GM12875 (cell line): ENCODE measurements at regions not wholly inside any gene's neighbourhood (a gene's known extent, or its start where the extent isn't known, plus 50 kb on each side); places are given as distances from the start of the nearest gene placed in this dataset.

ENCODE experiments used
- H3K4me3 ChIP-seq: one replicate; pipeline ENCODE4 v1.5.1; 2011; ENCODE audit warnings: low read depth, low read length, control low read depth
- TF ChIP-seq, protein P1 (sequence below): IDR thresholded peaks from 2 replicates; pipeline ENCODE4 v1.5.1; 2011; ENCODE audit warnings: low read depth, mild to moderate bottlenecking, control low read depth, inconsistent platforms, low read length, moderate library complexity, borderline replicate concordance; ENCODE audit not compliant: insufficient read depth

DNA sequence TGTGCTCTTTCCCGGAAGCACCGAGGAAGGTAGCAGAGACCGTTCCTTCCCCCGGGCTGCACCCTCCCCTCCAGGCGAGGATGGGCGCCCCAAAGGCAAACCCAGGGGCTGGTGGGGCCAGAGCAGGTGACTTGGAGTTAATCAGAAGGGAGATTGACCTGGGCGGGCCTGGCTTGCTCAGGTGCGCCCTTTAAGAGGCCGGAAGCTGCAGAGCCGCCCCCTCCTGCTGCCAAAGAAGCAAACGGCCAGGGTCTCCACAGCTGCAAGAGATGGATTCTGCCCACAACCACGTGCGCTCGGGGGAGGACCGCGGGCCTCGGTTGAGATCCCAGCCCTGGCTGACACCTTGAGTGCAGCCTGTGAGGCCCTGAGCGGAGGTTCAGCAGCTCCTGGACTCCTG is 218.2 kb upstream of the NAALADL2 start:
- H3K4me3 ChIP-seq: no peak overlapping the region
- TF ChIP-seq, protein P1, sequence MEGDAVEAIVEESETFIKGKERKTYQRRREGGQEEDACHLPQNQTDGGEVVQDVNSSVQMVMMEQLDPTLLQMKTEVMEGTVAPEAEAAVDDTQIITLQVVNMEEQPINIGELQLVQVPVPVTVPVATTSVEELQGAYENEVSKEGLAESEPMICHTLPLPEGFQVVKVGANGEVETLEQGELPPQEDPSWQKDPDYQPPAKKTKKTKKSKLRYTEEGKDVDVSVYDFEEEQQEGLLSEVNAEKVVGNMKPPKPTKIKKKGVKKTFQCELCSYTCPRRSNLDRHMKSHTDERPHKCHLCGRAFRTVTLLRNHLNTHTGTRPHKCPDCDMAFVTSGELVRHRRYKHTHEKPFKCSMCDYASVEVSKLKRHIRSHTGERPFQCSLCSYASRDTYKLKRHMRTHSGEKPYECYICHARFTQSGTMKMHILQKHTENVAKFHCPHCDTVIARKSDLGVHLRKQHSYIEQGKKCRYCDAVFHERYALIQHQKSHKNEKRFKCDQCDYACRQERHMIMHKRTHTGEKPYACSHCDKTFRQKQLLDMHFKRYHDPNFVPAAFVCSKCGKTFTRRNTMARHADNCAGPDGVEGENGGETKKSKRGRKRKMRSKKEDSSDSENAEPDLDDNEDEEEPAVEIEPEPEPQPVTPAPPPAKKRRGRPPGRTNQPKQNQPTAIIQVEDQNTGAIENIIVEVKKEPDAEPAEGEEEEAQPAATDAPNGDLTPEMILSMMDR: no peak

DNA sequence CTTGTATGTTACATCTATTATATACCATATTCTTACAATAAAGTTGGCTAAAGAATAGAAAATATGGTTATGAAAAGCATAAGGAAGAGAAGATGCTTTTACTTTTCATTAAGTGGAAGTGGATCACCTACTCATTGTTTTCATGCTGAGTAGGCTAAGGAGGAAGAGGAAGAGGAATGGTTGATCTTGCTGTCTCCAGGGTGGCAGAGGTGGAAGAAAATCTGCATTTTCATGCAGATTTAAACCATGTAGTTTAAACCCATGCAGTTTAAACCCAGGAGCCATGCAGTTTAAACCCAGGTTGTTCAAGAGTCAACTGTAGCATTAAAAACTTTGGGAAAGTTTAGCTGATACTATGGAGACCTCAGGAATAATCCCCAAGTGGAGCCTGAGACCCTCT is 214.8 kb upstream of the NAALADL2 start:
- TF ChIP-seq, protein P1: no peak
- H3K4me3 ChIP-seq: no peak overlapping the region

DNA sequence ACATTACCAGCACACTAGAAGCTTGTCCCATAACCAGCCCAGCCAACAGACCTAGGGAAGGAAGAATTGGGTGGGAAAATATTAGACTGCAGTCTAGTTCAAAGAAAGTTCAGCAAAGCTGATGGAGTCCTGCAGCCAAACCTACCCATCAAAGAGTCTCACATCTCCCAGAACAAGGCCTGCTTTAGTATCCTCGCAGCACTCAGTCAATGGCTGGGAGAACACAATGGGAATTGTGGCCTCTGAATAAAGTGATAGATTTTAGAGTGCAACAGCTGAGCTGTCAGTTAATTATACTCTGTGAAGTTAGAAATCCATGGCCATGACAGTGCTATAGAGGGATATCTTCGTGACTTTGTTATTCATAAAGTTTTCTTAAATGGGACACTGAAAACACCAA is 207.2 kb upstream of the NAALADL2 start:
- TF ChIP-seq, protein P1: no peak
- H3K4me3 ChIP-seq: no peak overlapping the region

DNA sequence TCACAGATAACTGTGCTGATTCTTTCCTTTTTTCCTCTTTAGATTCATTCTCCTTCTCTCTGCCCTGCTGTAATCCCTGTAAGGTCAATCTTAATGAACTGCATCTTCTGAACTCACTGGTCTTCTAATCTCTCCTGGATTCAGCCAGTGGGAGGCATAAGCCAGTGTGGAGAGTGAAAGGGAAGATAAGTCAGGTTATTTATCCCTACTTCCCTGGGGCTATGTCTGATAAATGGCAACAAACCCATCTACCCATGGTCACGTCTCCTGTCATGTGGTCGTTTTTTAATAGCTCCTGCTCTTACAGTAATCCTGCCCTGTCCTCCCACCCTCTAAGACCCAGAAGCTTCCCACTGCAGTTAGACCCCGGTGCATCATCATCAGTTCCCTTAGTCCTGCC is 199.6 kb upstream of the NAALADL2 start:
- TF ChIP-seq, protein P1: no peak
- H3K4me3 ChIP-seq: no peak overlapping the region

DNA sequence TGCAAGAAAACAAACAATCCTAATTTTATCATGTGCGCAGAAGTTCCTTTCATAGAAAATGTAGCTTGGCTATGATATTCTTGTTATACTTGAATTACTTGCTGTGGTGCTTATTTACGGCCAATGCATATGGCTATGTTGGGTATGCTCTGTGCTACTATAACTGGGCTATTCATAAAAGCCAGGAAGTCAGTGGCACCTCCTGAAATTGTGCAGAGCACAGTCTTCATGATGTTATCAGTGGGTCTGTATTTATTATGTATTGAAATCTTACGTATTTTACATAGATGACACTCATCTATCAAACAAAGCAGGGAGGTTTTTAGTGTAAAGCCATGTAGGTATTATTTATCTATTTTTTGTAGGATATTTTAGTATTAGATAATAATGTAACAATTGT is 196.5 kb upstream of the NAALADL2 start:
- no peak overlapping the region for H3K4me3 ChIP-seq
- TF ChIP-seq, protein P1: no peak

DNA sequence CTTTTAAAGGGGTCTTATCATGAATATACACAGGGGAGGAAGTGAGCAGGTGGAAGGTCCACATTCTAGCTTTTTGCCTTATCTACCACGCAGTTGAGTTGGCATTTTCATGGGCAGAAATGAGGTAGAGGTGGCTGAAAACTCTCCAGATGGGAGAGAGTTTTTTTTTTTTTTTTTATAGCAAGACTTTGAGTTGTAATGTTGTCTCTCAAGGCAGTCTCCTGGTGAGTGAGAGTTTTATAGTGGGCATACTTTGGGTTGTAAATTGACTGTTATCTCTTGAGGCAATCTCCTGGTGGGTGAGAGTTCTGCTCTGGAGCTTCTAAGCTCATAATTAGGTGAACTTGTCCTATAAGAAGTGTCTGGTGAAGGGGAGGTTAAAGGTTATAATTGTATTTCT is 191.7 kb upstream of the NAALADL2 start:
- no peak overlapping the region for H3K4me3 ChIP-seq

DNA sequence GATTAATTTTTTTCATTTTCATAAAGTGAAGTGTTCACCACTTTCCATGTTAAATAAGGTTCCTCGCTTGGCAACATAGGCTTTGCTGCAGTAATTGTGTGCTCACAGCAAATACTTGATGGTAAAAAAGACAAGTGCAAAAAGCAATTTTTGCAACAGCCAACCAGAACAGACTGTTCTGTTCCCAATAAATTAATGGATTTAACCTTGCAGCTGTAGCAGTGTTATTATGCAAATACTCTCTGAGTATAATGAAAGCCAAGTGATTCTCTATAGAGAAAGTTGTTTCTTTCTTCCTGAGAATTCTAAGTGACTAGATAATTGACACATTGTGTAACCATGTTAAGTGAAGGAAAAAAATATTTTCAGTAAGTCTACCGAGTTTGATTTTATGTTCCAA is 183.7 kb upstream of the NAALADL2 start:
- TF ChIP-seq, protein P1: no peak
- H3K4me3 ChIP-seq: no peak overlapping the region

More for the DNA sequence above, 191.7 kb upstream of the NAALADL2 start:
- TF ChIP-seq, protein P1: no peak
